ENCODE measurements at regions not wholly inside any gene's neighbourhood (a gene's known extent, or its start where the extent isn't known, plus 50 kb on each side); places are given as distances from the start of the nearest gene placed in this dataset.

- TF ChIP-seq CTCF (IDR thresholded peaks at IDR 0.05) (no peak), POLR2A (IDR thresholded peaks at IDR 0.05) (no peak)
- WGBS, 2 donors: 82 to 86% methylated on average over 13 of the region's 13 CpGs
- peak in 1 of 2 donors; percentile 70 for DNase-seq (ENCODE audit: low spot score in 2 of 2)
- H3K4me3 ChIP-seq (ENCODE audit: low read depth, poor library complexity, severe bottlenecking): no peak overlapping the region
- intact Hi-C loops (cut with DNase I; ENCODE audit: low total_unique reads): no loop called here
Observed at GRCh38 chr11:45722144-45722543, 56.7 kb upstream of the CHST1 start.

GRCh38 chr11:45717526-45717925, 52.1 kb upstream of the CHST1 start:
- TF ChIP-seq POLR2A (IDR thresholded peaks at IDR 0.05) (no peak), CTCF (IDR thresholded peaks at IDR 0.05) (no peak)
- DNase-seq (ENCODE audit: low spot score in 2 of 2): peak in 1 of 2 donors; percentile 71
- intact Hi-C loops (cut with DNase I; ENCODE audit: low total_unique reads): no loop called here
- WGBS, 2 donors: 74 to 82% methylated on average over 8 of the region's 8 CpGs
- H3K4me3 ChIP-seq (ENCODE audit: low read depth, poor library complexity, severe bottlenecking): no peak overlapping the region

GRCh38 chr11:45715418-45715817, 50.0 kb upstream of the CHST1 start:
- peak in 1 of 2 donors; percentile 9 for DNase-seq (ENCODE audit: low spot score in 2 of 2)
- TF ChIP-seq CTCF (IDR thresholded peaks at IDR 0.05) (no peak), POLR2A (IDR thresholded peaks at IDR 0.05) (no peak)
- intact Hi-C loops (cut with DNase I; ENCODE audit: low total_unique reads): no loop called here
- no peak overlapping the region for H3K4me3 ChIP-seq (ENCODE audit: low read depth, poor library complexity, severe bottlenecking)
- WGBS, 2 donors: 29 to 33% methylated on average over 2 of the region's 2 CpGs
